GM21529 (cell line): ENCODE measurements at regions not wholly inside any gene's neighbourhood (a gene's known extent, or its start where the extent isn't known, plus 50 kb on each side); places are given as distances from the start of the nearest gene placed in this dataset.
"Not testable (repeated sequence)": the region's sequence is repeated elsewhere in the genome, so short reads cannot be mapped to it uniquely, and the experiment has no call there.

Source experiments
- ATAC-seq: cut with Tn5 transposase; IDR thresholded peaks from one replicate; pipeline ENCODE4 v1.9.1; 2021; ENCODE audit not compliant: unreplicated experiment

DNA sequence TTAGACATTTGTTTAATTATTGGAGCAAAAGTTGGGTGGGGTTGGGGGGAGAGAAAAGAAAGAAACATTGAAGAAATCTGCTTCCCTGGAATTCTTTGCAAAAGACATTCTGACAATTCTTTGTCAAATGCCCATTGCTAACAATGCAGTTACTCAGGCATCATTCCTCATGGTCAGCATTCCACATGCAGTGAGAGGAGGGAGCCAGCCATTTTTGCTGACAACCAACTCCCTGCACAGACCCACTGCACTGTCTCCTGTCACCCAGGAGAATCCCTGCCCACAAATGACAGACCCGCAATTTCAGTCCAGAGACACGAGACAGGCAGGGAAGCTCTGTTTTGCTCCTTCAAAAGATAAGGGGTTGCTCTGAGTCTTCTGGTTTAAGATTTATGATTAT lies 985.1 kb upstream of the SLIT2 start:
- no peak for ATAC-seq

GRCh38 chr4:19262467-19262866 lies 989.2 kb upstream of the SLIT2 start:
- no peak for ATAC-seq

GRCh38 chr4:19260346-19260745 lies 991.4 kb upstream of the SLIT2 start:
- no peak for ATAC-seq

- ATAC-seq: no peak
Observed at GRCh38 chr4:19259920-19260319, 991.8 kb upstream of the SLIT2 start.

GRCh38 chr4:19256823-19257222 lies 994.9 kb upstream of the SLIT2 start:
- ATAC-seq: no peak

GRCh38 chr4:19254486-19254885 lies 997.2 kb upstream of the SLIT2 start:
- no peak for ATAC-seq

DNA sequence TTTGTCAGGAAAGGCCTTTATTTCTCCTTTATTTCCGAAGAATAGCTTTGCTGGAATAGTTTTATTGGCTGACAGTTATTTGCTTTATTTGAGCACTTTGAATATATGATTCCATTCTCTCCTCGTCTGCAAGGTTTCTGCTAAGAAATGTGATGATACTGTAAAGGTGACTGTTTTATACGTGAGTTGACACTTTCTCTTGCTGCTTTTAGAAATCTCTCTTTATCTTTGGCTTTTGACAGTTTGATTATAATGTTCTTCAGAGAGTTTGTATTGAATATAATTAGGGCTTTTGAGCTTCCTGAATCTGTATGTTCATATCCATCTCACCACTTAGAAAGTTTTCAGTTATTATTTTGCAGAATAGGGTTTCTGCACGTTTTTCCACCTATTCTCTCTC lies 1003.7 kb upstream of the SLIT2 start:
- ATAC-seq: no peak

- ATAC-seq: no peak
Observed at GRCh38 chr4:19241895-19242294, 1009.8 kb upstream of the SLIT2 start.

GRCh38 chr4:19239565-19239964 lies 1012.1 kb upstream of the SLIT2 start:
- ATAC-seq: no peak

DNA sequence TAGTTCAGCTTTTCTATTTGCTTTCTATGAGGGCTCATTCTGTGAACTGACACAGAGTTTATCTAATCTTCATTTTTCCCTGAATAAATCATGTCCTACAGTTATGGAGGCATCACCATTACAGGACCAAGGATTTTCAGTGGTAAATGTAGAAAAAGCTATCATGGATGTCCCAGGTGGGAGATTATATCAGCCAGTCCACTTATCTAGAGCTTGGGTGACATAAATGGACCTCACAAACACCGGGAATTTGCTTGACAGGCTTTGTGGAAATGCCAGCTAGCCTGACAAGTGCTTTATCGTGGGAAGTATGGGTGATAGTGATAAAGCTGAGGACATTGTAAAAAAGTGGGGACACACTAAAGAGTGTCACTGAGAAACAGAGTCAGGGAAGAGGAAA lies 1015.2 kb upstream of the SLIT2 start:
- ATAC-seq: no peak

DNA sequence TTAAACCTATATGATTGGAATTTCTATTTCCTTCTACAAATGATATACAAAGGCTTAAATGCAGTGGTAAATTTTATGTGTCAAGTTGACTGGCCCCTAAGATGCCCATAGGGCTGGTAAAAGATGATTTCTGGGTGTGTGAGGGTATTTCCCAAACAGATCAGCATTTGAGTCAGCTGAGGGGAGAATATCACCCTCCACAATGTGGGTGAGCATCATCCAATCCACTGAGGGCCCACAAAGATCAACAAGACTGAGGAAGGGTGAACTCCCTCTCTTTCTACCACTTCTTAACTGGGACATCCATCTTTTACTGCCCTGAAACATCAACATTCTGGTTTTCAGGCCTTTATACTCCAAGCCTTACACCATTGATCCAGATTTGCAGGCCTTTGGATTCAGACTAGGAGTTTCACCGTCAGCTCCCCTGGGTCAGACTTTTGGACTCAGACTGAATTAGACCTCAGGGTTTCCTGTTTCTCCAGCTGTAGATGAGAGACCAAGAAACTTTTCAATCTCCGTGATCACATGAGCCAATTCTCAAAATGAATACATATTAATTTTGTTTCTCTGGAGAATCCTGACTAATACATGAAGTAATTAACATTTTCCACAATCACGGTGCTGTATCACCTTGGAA lies 1020.7 kb upstream of the SLIT2 start:
- ATAC-seq: no peak

DNA sequence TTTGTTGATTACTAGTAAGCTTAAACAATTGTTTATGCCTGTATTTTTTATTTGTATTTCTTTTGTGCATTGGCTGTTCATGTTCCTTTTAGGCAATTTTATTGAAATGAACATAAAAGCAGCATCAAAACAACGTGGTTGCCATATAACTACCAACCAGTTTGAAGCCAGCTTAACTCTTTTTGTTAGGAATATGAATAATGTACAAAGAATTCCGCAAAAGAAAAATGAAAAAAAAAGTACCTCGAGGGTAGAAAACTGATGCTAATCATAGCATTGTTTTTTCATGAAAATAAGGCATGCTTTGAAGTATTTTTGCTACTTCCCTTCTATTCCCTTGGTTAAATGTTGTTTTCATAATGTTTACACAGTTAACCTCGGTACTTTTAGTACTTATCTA lies 1024.0 kb upstream of the SLIT2 start:
- ATAC-seq: no peak

DNA sequence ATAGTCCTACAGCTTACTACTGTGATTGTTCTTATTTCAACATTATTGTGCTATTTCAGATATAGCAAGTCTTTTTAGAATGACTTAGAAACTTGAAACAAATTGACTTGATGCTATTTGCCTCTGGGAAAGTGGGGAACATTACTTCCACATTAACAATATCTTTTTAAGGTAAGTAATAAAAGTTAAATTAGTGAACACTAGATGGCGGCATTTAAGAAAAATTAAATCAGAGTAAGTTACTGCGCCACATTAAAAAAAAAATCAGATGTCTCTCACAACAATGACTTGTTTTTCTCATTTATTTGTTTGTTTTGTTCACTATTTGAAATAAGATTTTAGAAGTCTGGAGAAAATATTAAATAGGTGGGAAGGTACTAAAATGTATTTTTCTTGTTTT lies 1026.9 kb upstream of the SLIT2 start:
- ATAC-seq: no peak

- ATAC-seq: no peak
Observed at GRCh38 chr4:19216476-19216875, 1035.2 kb upstream of the SLIT2 start.

DNA sequence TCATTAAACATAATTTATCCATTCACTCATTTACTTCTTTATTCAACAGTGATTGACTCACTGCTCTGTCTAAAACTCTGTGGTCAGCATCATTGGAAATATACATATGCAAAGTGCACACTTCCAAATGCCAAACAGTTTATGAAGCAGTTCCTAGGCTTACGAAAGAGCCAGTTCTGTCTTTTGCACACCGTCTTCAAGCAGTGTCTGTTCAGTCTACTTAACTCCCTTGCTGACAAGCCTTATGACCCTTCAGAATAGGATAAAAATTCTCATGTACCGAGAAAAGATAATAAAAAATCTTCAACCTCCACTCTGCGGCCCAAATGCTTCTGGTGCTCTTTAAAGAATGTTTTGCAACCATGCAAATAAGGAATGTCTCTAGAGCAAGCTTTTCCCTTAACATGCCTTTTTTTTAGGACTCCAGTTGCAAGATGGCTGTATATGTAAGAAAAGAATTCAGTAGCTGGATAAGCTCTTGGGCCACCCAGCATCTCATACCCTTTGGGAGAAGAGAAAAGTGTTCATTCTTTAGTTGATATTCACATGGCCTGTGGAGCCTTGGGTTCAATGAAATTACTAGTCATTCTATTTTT lies 1037.0 kb upstream of the SLIT2 start:
- ATAC-seq: no peak

GRCh38 chr4:19213388-19213787 lies 1038.3 kb upstream of the SLIT2 start:
- ATAC-seq: no peak

DNA sequence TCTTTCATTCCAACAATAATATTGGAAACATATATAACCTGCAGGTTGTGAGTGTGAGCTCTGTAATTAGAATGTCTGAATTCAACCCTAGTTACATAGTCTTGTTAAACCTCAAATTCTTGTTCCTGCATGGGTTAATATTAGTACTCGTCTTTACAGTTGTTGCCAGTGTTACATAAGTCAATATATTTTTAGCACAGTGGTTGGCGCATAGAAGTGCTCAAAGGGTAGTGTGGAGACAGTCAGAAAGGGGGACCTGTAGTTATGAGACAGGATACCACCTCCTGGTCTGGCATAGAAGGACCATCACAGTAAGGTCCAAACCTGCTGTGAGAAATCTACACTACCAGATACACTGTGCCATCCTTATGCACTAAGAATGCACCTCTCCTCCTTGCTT lies 1045.9 kb upstream of the SLIT2 start:
- no peak for ATAC-seq

- ATAC-seq: not testable (repeated sequence)
Observed at GRCh38 chr4:19197838-19198237, 1053.9 kb upstream of the SLIT2 start.

- ATAC-seq: no peak
Observed at GRCh38 chr4:19195696-19196095, 1056.0 kb upstream of the SLIT2 start.

- no peak for ATAC-seq
Observed at GRCh38 chr4:19194672-19195071, 1057.0 kb upstream of the SLIT2 start.

GRCh38 chr4:19193274-19193981 lies 1058.3 kb upstream of the SLIT2 start:
- no peak for ATAC-seq

DNA sequence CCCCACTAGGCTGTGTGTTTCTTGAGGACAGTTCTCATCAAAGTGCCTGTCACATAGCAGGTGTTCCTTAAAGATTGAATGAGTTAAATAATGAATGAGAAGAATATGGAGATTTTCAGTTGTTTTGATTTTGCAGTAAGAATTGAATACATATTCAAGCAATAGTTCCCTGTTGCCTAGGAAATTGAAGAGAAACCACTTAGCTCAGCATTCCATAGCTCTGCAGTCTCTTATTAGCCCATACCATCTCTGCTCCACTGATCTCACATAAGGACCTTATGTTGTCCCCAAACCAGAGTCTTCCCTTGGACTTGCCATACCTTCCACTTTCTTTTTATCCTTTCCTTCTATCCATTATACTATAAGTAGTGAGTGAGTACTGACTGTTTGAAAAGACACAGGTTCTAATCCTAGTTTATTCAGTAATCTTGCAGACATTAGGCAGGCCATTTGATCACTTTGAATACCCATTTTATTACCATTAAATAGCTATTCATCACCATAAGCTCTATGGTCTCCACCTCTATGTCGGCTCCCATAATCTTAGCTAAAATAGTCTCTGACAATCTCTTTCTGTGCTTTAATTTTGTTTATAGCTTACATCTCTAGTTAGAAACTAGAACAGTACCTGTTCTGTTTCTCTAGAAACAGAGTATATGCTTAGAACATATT lies 1059.6 kb upstream of the SLIT2 start:
- ATAC-seq: no peak
